ENCODE measurements at regions not wholly inside any gene's neighbourhood (a gene's known extent, or its start where the extent isn't known, plus 50 kb on each side); places are given as distances from the start of the nearest gene placed in this dataset.

- TF ChIP-seq EZH2 (IDR thresholded peaks at IDR 0.05) (no peak), POLR2AphosphoS5 (IDR thresholded peaks at IDR 0.05; ENCODE audit: borderline replicate concordance, low read depth, low read length) (no peak; the same call in 1 of the 2 replicates)
Measured at GRCh38 chr11:109309153-109309552, 112.8 kb upstream of the C11orf87 start.

Measured in SK-N-MC (cell line).